SHP77 treated with DMSO at 0.1 percent for 48 hours (cell line): ENCODE measurements at regions not wholly inside any gene's neighbourhood (a gene's known extent, or its start where the extent isn't known, plus 50 kb on each side); places are given as distances from the start of the nearest gene placed in this dataset.

Experiments used
- DNase-seq: peaks from one replicate; lab custom pipeline; 2025; lab: John Stamatoyannopoulos, UW

GRCh38 chr2:220437938-220438337, 810.5 kb downstream of the SLC4A3 start:
- DNase-seq, result no peak

- no peak for DNase-seq
Observed at GRCh38 chr2:220440731-220441130, 813.3 kb downstream of the SLC4A3 start.

- DNase-seq, result no peak
Observed at GRCh38 chr2:220441404-220441803, 814.0 kb downstream of the SLC4A3 start.

GRCh38 chr2:220442012-220442411, 814.6 kb downstream of the SLC4A3 start:
- no peak for DNase-seq

- no peak for DNase-seq
Observed at GRCh38 chr2:220445429-220446105, 818.1 kb downstream of the SLC4A3 start.

GRCh38 chr2:220446106-220446712, 818.8 kb downstream of the SLC4A3 start:
- no peak for DNase-seq

GRCh38 chr2:220450846-220451245, 823.4 kb downstream of the SLC4A3 start:
- DNase-seq, result no peak

GRCh38 chr2:220451438-220451837, 824.0 kb downstream of the SLC4A3 start:
- DNase-seq, result peak; percentile 40

GRCh38 chr2:220452561-220452960, 825.1 kb downstream of the SLC4A3 start:
- DNase-seq, result no peak

- no peak for DNase-seq
Observed at GRCh38 chr2:220455351-220455990, 828.0 kb downstream of the SLC4A3 start.

GRCh38 chr2:220458051-220458450, 830.6 kb downstream of the SLC4A3 start:
- no peak for DNase-seq

GRCh38 chr2:220460257-220460985, 833.0 kb downstream of the SLC4A3 start:
- DNase-seq, result no peak

- no peak for DNase-seq
Observed at GRCh38 chr2:220463876-220464275, 836.4 kb downstream of the SLC4A3 start.

GRCh38 chr2:220465700-220466099, 838.3 kb downstream of the SLC4A3 start:
- no peak for DNase-seq

GRCh38 chr2:220466251-220466691, 838.8 kb downstream of the SLC4A3 start:
- no peak for DNase-seq

GRCh38 chr2:220469201-220469600, 841.8 kb downstream of the SLC4A3 start:
- DNase-seq, result no peak

GRCh38 chr2:220473611-220474010, 846.2 kb downstream of the SLC4A3 start:
- DNase-seq, result no peak

GRCh38 chr2:220476877-220477276, 849.4 kb downstream of the SLC4A3 start:
- DNase-seq, result no peak

- no peak for DNase-seq
Observed at GRCh38 chr2:220478305-220479058, 851.1 kb downstream of the SLC4A3 start.

GRCh38 chr2:220482716-220483115, 855.3 kb downstream of the SLC4A3 start:
- DNase-seq, result no peak

GRCh38 chr2:220489121-220489520, 861.7 kb downstream of the SLC4A3 start:
- DNase-seq, result no peak

GRCh38 chr2:220491670-220492069, 864.2 kb downstream of the SLC4A3 start:
- no peak for DNase-seq
